ENCODE measurements at regions not wholly inside any gene's neighbourhood (a gene's known extent, or its start where the extent isn't known, plus 50 kb on each side); places are given as distances from the start of the nearest gene placed in this dataset.
"Not testable (repeated sequence)": the region's sequence is repeated elsewhere in the genome, so short reads cannot be mapped to it uniquely, and the experiment has no call there.

- peaks cover 0 to 3% (median 0%) of the 10 kb centered on the region in 4 donors for H3K9me3 ChIP-seq
- no peaks in the 10 kb centered on the region for H3K36me3 ChIP-seq
- no peak overlapping the region for H3K4me3 ChIP-seq
- DNase-seq, result no peak
- H3K4me1 ChIP-seq, result no peaks in the 10 kb centered on the region
- ATAC-seq (ENCODE audit: low FRiP score in 2 of 2), result no peak
- no peak overlapping the region for H3K27ac ChIP-seq
- no peaks in the 10 kb centered on the region for H3K27me3 ChIP-seq
- TF ChIP-seq CTCF (IDR thresholded peaks at IDR 0.05) (no peak), POLR2AphosphoS5 (IDR thresholded peaks at IDR 0.05) (no peak), POLR2A (IDR thresholded peaks at IDR 0.05) (no peak), EP300 (IDR thresholded peaks at IDR 0.05) (no peak)
These were observed 64.2 kb upstream of the SPDL1 start for GRCh38 chr5:169519358-169519757.

GRCh38 chr5:169518779-169519178 lies 64.8 kb upstream of the SPDL1 start:
- DNase-seq; H3K4me3 ChIP-seq; ATAC-seq (ENCODE audit: low FRiP score in 2 of 2); H3K27ac ChIP-seq; H3K36me3 ChIP-seq; H3K9me3 ChIP-seq; H3K27me3 ChIP-seq; H3K4me1 ChIP-seq: not testable (repeated sequence)

- ATAC-seq (ENCODE audit: low FRiP score in 2 of 2), result no peak
These were observed 71.2 kb upstream of the SPDL1 start for GRCh38 chr5:169512385-169512784.

GRCh38 chr5:169511708-169512107 lies 71.9 kb upstream of the SPDL1 start:
- Histone ChIP-seq H3K4me1 (no peaks in the 10 kb centered on the region), H3K36me3 (no peaks in the 10 kb centered on the region), H3K4me3 (no peak overlapping the region), H3K9me3 (no peaks in the 10 kb centered on the region), H3K27ac (no peak overlapping the region), H3K27me3 (no peaks in the 10 kb centered on the region)
- TF ChIP-seq EP300 (IDR thresholded peaks at IDR 0.05) (no peak), POLR2AphosphoS5 (IDR thresholded peaks at IDR 0.05) (no peak), POLR2A (IDR thresholded peaks at IDR 0.05) (no peak), CTCF (IDR thresholded peaks at IDR 0.05) (no peak)
- ATAC-seq (ENCODE audit: low FRiP score in 2 of 2), result no peak
- 73 to 86% methylated on average over 3 of the region's 3 CpGs for WGBS, 2 donors
- DNase-seq, result no peak

More at GRCh38 chr5:169512385-169512784, 71.2 kb upstream of the SPDL1 start:
- Histone ChIP-seq H3K4me3 (no peak overlapping the region), H3K4me1 (no peaks in the 10 kb centered on the region), H3K27me3 (no peaks in the 10 kb centered on the region), H3K9me3 (peaks cover 0 to 2% (median 0%) of the 10 kb centered on the region in 4 donors), H3K27ac (no peak overlapping the region), H3K36me3 (no peaks in the 10 kb centered on the region)
- no peak for DNase-seq
- 84% methylated on average over 4 of the region's 4 CpGs for WGBS, 2 donors
- no peak for TF ChIP-seq EP300 (IDR thresholded peaks at IDR 0.05)
- TF ChIP-seq CTCF (IDR thresholded peaks at IDR 0.05), result no peak
- TF ChIP-seq POLR2A (IDR thresholded peaks at IDR 0.05), result no peak
- no peak for TF ChIP-seq POLR2AphosphoS5 (IDR thresholded peaks at IDR 0.05)

- H3K4me1 ChIP-seq, result no peaks in the 10 kb centered on the region
- H3K27me3 ChIP-seq, result no peaks in the 10 kb centered on the region
- H3K9me3 ChIP-seq, result no peaks in the 10 kb centered on the region
- DNase-seq (no peak), ATAC-seq (ENCODE audit: low FRiP score in 2 of 2) (no peak)
- no peak for TF ChIP-seq POLR2AphosphoS5 (IDR thresholded peaks at IDR 0.05)
- H3K36me3 ChIP-seq, result no peaks in the 10 kb centered on the region
- no peak overlapping the region for H3K27ac ChIP-seq
- WGBS, 2 donors, result 60 to 74% methylated on average over 1 of the region's 1 CpG
- no peak overlapping the region for H3K4me3 ChIP-seq
These were observed 76.5 kb upstream of the SPDL1 start for GRCh38 chr5:169507051-169507450.

GRCh38 chr5:169503886-169504285 lies 79.7 kb upstream of the SPDL1 start:
- Histone ChIP-seq H3K4me1 (no peaks in the 10 kb centered on the region), H3K27me3 (no peaks in the 10 kb centered on the region), H3K36me3 (no peaks in the 10 kb centered on the region), H3K9me3 (no peaks in the 10 kb centered on the region), H3K27ac (no peak overlapping the region), H3K4me3 (no peak overlapping the region)
- TF ChIP-seq POLR2A (IDR thresholded peaks at IDR 0.05), result no peak
- no peak for TF ChIP-seq CTCF (IDR thresholded peaks at IDR 0.05)
- no peak for TF ChIP-seq POLR2AphosphoS5 (IDR thresholded peaks at IDR 0.05)
- TF ChIP-seq EP300 (IDR thresholded peaks at IDR 0.05), result no peak
- ATAC-seq (ENCODE audit: low FRiP score in 2 of 2) (no peak), DNase-seq (no peak)
- WGBS, 2 donors, result 10 to 19% methylated on average over 5 of the region's 5 CpGs
